ENCODE measurements at regions not wholly inside any gene's neighbourhood (a gene's known extent, or its start where the extent isn't known, plus 50 kb on each side); places are given as distances from the start of the nearest gene placed in this dataset.

DNA sequence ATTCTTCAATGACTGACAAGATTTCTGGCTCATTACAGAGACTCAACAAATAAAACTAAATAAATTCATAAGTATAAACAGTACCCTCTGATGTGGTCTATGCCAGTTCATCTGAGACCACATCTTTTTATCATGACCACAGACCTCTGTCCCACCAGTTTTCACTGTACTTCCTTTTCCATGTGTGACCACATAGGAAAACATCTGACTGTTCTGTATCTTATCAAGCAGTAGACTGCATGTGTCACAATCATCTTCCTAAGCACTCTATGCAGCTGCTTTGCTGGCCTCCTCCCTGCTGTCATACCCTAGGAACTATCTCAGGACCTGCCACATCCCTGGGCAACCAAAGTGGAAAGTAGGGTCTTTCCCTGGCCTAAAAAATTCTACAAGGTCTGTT, 205.0 kb upstream of the ZNF462 start:
- ChIA-PET POLR2A (no interaction called here), CTCF (no interaction called here)
- Histone ChIP-seq H3K36me3 (ENCODE audit: control insufficient read depth in 2 of 2, extremely low read depth in 1 of 2, insufficient read depth in 2 of 2, low read length in 2 of 2) (no peaks in the 10 kb centered on the region), H3K9me1 (replicated peaks; ENCODE audit: control insufficient read depth, extremely low read depth, insufficient read depth, low read length) (no peaks in the 10 kb centered on the region), H3K9ac (replicated peaks; ENCODE audit: extremely low read depth, insufficient read depth, low read length) (no peak overlapping the region), H2AFZ (ENCODE audit: low read depth, low read length) (no peak overlapping the region), H3K27ac (ENCODE audit: insufficient read depth, low read depth, low read length) (no peak overlapping the region), H3K4me3 (replicated peaks in 1 of 3; ENCODE audit: insufficient read depth in 1 of 3, low read depth in 1 of 3, low read length in 3 of 3) (no peak overlapping the region), H3K4me1 (ENCODE audit: control insufficient read depth, extremely low read depth, insufficient read depth, low read length) (no peaks in the 10 kb centered on the region), H3K27me3 (ENCODE audit: control insufficient read depth in 2 of 2, insufficient read depth in 2 of 2, low read length in 2 of 2) (no peaks in the 10 kb centered on the region), H3K9me3 (replicated peaks; ENCODE audit: control insufficient read depth, insufficient read depth, low read length) (peaks cover 2% of the 10 kb centered on the region), H3K79me2 (ENCODE audit: control insufficient read depth, insufficient read depth, low read length) (no peaks in the 10 kb centered on the region), H4K20me1 (replicated peaks; ENCODE audit: control insufficient read depth, extremely low read depth, insufficient read depth, low read length) (no peaks in the 10 kb centered on the region), H3K4me2 (ENCODE audit: insufficient read depth, low read length) (no peak overlapping the region)
- BruUV-seq (replicated peaks) = no TSS peak
- dilution Hi-C loops (cut with MboI; ENCODE audit: extremely low pct_ligation_motif_present, low sequenced_read_pairs) (no loop called here), intact Hi-C loops (cut with micrococcal nuclease) (no loop called here)
- DNase-seq (ENCODE audit: low read depth, low spot score) (no peak), FAIRE-seq (no peak)
- TF ChIP-seq FOS (IDR thresholded peaks at IDR 0.05; ENCODE audit: borderline replicate concordance, insufficient read depth, low read length) (no peak), JUN (IDR thresholded peaks at IDR 0.05; ENCODE audit: borderline replicate concordance, insufficient read depth, insufficient read length, low read depth) (no peak), POLR2A (IDR thresholded peaks at IDR 0.05; ENCODE audit: low read depth, low read length) (no peak), POLR2AphosphoS5 (IDR thresholded peaks at IDR 0.05; ENCODE audit: insufficient read depth, low read depth, low read length) (no peak), EZH2 (IDR thresholded peaks at IDR 0.05; ENCODE audit: borderline replicate concordance, low read depth, low read length, severe bottlenecking) (no peak), GATA2 (IDR thresholded peaks at IDR 0.05; ENCODE audit: insufficient read depth, insufficient read length, low read depth, low read length) (no peak), MYC (IDR thresholded peaks at IDR 0.05; ENCODE audit: low read depth, low read length) (no peak)
- TF ChIP-seq, protein P1, sequence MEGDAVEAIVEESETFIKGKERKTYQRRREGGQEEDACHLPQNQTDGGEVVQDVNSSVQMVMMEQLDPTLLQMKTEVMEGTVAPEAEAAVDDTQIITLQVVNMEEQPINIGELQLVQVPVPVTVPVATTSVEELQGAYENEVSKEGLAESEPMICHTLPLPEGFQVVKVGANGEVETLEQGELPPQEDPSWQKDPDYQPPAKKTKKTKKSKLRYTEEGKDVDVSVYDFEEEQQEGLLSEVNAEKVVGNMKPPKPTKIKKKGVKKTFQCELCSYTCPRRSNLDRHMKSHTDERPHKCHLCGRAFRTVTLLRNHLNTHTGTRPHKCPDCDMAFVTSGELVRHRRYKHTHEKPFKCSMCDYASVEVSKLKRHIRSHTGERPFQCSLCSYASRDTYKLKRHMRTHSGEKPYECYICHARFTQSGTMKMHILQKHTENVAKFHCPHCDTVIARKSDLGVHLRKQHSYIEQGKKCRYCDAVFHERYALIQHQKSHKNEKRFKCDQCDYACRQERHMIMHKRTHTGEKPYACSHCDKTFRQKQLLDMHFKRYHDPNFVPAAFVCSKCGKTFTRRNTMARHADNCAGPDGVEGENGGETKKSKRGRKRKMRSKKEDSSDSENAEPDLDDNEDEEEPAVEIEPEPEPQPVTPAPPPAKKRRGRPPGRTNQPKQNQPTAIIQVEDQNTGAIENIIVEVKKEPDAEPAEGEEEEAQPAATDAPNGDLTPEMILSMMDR (IDR thresholded peaks at IDR 0.05; ENCODE audit: extremely low read depth in 1 of 2, insufficient read depth in 1 of 2, low read depth in 1 of 2, low read length in 2 of 2) = no peak
- TF ChIP-seq, protein P2, sequence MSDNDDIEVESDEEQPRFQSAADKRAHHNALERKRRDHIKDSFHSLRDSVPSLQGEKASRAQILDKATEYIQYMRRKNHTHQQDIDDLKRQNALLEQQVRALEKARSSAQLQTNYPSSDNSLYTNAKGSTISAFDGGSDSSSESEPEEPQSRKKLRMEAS (IDR thresholded peaks at IDR 0.05; ENCODE audit: insufficient read depth, insufficient read length) = no peak
